Hepatocyte (in vitro differentiated cells): ENCODE measurements at regions not wholly inside any gene's neighbourhood (a gene's known extent, or its start where the extent isn't known, plus 50 kb on each side); places are given as distances from the start of the nearest gene placed in this dataset.

Experiments
- EZH2phosphoT487 ChIP-seq: fragments of 200-600 bp; sonication (generic); IDR thresholded peaks from one replicate; pipeline ENCODE4 v1.6.1; 2018; ENCODE audit warnings: antibody characterized with exemption, mild to moderate bottlenecking, low read depth, moderate library complexity; ENCODE audit not compliant: unreplicated experiment, severe bottlenecking
- TF ChIP-seq, protein P1 (sequence below): fragments of 200-600 bp; sonication (generic); IDR thresholded peaks from 2 replicates; pipeline ENCODE4 v1.5.1; 2016; ENCODE audit warnings: antibody characterized with exemption, mild to moderate bottlenecking; ENCODE audit not compliant: poor library complexity

- TF ChIP-seq, protein P1, sequence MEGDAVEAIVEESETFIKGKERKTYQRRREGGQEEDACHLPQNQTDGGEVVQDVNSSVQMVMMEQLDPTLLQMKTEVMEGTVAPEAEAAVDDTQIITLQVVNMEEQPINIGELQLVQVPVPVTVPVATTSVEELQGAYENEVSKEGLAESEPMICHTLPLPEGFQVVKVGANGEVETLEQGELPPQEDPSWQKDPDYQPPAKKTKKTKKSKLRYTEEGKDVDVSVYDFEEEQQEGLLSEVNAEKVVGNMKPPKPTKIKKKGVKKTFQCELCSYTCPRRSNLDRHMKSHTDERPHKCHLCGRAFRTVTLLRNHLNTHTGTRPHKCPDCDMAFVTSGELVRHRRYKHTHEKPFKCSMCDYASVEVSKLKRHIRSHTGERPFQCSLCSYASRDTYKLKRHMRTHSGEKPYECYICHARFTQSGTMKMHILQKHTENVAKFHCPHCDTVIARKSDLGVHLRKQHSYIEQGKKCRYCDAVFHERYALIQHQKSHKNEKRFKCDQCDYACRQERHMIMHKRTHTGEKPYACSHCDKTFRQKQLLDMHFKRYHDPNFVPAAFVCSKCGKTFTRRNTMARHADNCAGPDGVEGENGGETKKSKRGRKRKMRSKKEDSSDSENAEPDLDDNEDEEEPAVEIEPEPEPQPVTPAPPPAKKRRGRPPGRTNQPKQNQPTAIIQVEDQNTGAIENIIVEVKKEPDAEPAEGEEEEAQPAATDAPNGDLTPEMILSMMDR, result no peak
- TF ChIP-seq EZH2phosphoT487, result no peak
These were observed 300.4 kb upstream of the CPEB2 start for GRCh38 chr4:14701896-14702295.
